A673 (cell line): ENCODE measurements at regions not wholly inside any gene's neighbourhood (a gene's known extent, or its start where the extent isn't known, plus 50 kb on each side); places are given as distances from the start of the nearest gene placed in this dataset.
"Not testable (repeated sequence)": the region's sequence is repeated elsewhere in the genome, so short reads cannot be mapped to it uniquely, and the experiment has no call there.

Experiments
- BruUV-seq: library from RNA; stranded (reverse); fragments of 400-500 nt; replicated peaks from 2 replicates; lab custom pipeline; 2021; lab: Mats Ljungman, UMichigan
- CTCF ChIA-PET: fragments of 300-600 bp; sonication (Branson Sonifier 250); formaldehyde crosslinking; loops from one replicate; lab custom pipeline; 2022; ENCODE audit warnings: antibody characterized with exemption; lab: Charles Lee
- POLR2A ChIA-PET: fragments of 300-600 bp; sonication (Branson Sonifier 250); formaldehyde crosslinking; loops from one replicate; lab custom pipeline; 2022; ENCODE audit warnings: antibody characterized with exemption; ENCODE audit not compliant: low non-redundant PET; lab: Charles Lee
- DNase-seq: peaks from one replicate; pipeline ENCODE4 v3.0.0-alpha.2; 2015; ENCODE audit warnings: low spot score
- H3K27ac ChIP-seq: fragments of 200-600 bp; sonication (generic); 2 replicates; pipeline ENCODE4 v1.5.1; 2016; ENCODE audit warnings: mixed run types, low read depth, mild to moderate bottlenecking, mixed read lengths, antibody characterized with exemption, low read length; ENCODE audit not compliant: poor library complexity, severe bottlenecking
- H3K27me3 ChIP-seq: fragments of 200-600 bp; sonication (generic); replicated peaks from 2 replicates; pipeline ENCODE4 v1.6.1; 2017; ENCODE audit warnings: mixed run types, low read depth, mild to moderate bottlenecking, mixed read lengths, antibody characterized with exemption, low read length; ENCODE audit not compliant: insufficient read depth, poor library complexity
- H3K36me3 ChIP-seq: fragments of 200-600 bp; sonication (generic); 2 replicates; pipeline ENCODE4 v1.6.1; 2016; ENCODE audit warnings: mixed run types, mild to moderate bottlenecking, mixed read lengths, antibody characterized with exemption, low read length; ENCODE audit not compliant: insufficient read depth, poor library complexity, severe bottlenecking
- H3K4me1 ChIP-seq: fragments of 200-600 bp; sonication (generic); 2 replicates; pipeline ENCODE4 v1.6.1; 2017; ENCODE audit warnings: mixed run types, mild to moderate bottlenecking, mixed read lengths, antibody characterized with exemption, low read length; ENCODE audit not compliant: insufficient read depth, poor library complexity, severe bottlenecking
- H3K4me3 ChIP-seq: fragments of 200-600 bp; sonication (generic); 2 replicates; pipeline ENCODE4 v1.5.1; 2016; ENCODE audit warnings: low read depth, mixed run types, mild to moderate bottlenecking, mixed read lengths, low read length; ENCODE audit not compliant: poor library complexity, severe bottlenecking
- H3K9me3 ChIP-seq: fragments of 200-600 bp; sonication (generic); 2 replicates; pipeline ENCODE4 v1.6.1; 2016; ENCODE audit warnings: mixed run types, low read depth, mild to moderate bottlenecking, mixed read lengths, antibody characterized with exemption, low read length; ENCODE audit not compliant: poor library complexity, severe bottlenecking
- EZH2 ChIP-seq: fragments of 200-600 bp; sonication (generic); IDR thresholded peaks from 2 replicates; pipeline ENCODE4 v1.6.1; 2017; ENCODE audit warnings: borderline replicate concordance, low read depth, mild to moderate bottlenecking, mixed read lengths, antibody characterized with exemption, low read length; ENCODE audit not compliant: poor library complexity, severe bottlenecking
- intact Hi-C: fragments of 100-400 bp; cut with micrococcal nuclease; formaldehyde crosslinking; loops from one replicate; pipeline ENCODE4 v1.10.0; 2022; ENCODE audit not compliant: unreplicated experiment
- TF ChIP-seq, protein P1 (sequence below): fragments of 300-800, 200-600 bp; sonication (generic); conservative IDR thresholded peaks from 2 replicates; pipeline ENCODE4 v1.5.1; 2017; ENCODE audit warnings: low read depth, mild to moderate bottlenecking, antibody characterized with exemption, low read length, moderate library complexity, mixed read lengths

DNA sequence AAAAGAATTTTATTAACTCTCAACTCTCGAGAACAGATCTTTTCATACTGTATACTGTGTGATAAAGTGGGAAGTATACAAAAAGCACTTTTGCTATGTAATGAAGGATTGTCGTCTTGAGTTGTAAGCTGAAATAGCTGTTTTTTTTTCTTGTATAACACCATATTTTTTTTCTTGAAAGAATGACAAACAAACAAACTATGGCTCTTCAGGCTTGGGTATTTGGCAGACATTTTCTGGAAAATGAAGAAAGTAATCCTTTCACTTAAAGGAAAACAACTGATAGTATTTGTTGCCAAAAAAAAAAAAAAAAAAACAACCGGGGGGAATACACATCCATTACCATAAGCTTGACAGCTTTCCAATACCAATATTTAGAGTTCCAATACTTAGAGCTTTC lies 230.4 kb downstream of the ICOS start:
- ChIA-PET POLR2A (no interaction called here), CTCF (no interaction called here)
- TF ChIP-seq, protein P1, sequence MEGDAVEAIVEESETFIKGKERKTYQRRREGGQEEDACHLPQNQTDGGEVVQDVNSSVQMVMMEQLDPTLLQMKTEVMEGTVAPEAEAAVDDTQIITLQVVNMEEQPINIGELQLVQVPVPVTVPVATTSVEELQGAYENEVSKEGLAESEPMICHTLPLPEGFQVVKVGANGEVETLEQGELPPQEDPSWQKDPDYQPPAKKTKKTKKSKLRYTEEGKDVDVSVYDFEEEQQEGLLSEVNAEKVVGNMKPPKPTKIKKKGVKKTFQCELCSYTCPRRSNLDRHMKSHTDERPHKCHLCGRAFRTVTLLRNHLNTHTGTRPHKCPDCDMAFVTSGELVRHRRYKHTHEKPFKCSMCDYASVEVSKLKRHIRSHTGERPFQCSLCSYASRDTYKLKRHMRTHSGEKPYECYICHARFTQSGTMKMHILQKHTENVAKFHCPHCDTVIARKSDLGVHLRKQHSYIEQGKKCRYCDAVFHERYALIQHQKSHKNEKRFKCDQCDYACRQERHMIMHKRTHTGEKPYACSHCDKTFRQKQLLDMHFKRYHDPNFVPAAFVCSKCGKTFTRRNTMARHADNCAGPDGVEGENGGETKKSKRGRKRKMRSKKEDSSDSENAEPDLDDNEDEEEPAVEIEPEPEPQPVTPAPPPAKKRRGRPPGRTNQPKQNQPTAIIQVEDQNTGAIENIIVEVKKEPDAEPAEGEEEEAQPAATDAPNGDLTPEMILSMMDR, result no peak
- TF ChIP-seq EZH2, result no peak

DNA sequence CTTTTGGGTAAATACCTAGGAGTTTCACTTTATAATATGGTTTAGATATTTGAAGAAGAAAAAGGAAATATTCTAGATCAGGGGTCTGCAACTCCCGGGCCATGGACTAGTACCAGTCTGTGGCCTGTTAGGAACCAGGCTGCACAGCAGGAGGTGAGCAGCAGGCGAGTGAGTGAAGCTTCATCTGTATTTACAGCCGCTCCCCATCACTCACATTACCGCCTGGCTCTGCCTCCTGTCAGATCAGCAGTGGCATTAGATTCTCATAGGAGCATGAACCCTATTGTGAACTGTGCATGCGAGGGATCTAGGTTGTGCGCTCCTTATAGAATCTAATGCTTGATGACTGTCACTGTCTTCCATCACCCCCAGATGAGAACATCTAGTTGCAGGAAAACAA lies 231.1 kb downstream of the ICOS start:
- H3K4me3 ChIP-seq, intact Hi-C loops, H3K9me3 ChIP-seq, POLR2A ChIA-PET, H3K4me1 ChIP-seq, H3K36me3 ChIP-seq, DNase-seq, H3K27me3 ChIP-seq, CTCF ChIA-PET, BruUV-seq, H3K27ac ChIP-seq: not testable (repeated sequence)

More for the DNA sequence above, 230.4 kb downstream of the ICOS start:
- H3K4me1 ChIP-seq, result peaks cover 2% of the 10 kb centered on the region
- H3K27me3 ChIP-seq, result no peaks in the 10 kb centered on the region
- no peak overlapping the region for H3K27ac ChIP-seq
- BruUV-seq, result no TSS peak
- DNase-seq, result no peak
- H3K9me3 ChIP-seq, result no peaks in the 10 kb centered on the region
- intact Hi-C loops, result no loop called here
- no peak overlapping the region for H3K4me3 ChIP-seq
- H3K36me3 ChIP-seq, result no peaks in the 10 kb centered on the region

GRCh38 chr2:204170411-204170810 lies 233.8 kb downstream of the ICOS start:
- intact Hi-C loops, result no loop called here
- H3K9me3 ChIP-seq, result no peaks in the 10 kb centered on the region
- BruUV-seq, result no TSS peak
- no peaks in the 10 kb centered on the region for H3K27me3 ChIP-seq
- POLR2A ChIA-PET, result no interaction called here
- no peak for DNase-seq
- H3K4me1 ChIP-seq, result peaks cover 9% of the 10 kb centered on the region
- no peak overlapping the region for H3K4me3 ChIP-seq
- H3K27ac ChIP-seq, result no peak overlapping the region
- TF ChIP-seq, protein P1, result no peak
- TF ChIP-seq EZH2, result no peak
- no peaks in the 10 kb centered on the region for H3K36me3 ChIP-seq
- CTCF ChIA-PET, result no interaction called here

DNA sequence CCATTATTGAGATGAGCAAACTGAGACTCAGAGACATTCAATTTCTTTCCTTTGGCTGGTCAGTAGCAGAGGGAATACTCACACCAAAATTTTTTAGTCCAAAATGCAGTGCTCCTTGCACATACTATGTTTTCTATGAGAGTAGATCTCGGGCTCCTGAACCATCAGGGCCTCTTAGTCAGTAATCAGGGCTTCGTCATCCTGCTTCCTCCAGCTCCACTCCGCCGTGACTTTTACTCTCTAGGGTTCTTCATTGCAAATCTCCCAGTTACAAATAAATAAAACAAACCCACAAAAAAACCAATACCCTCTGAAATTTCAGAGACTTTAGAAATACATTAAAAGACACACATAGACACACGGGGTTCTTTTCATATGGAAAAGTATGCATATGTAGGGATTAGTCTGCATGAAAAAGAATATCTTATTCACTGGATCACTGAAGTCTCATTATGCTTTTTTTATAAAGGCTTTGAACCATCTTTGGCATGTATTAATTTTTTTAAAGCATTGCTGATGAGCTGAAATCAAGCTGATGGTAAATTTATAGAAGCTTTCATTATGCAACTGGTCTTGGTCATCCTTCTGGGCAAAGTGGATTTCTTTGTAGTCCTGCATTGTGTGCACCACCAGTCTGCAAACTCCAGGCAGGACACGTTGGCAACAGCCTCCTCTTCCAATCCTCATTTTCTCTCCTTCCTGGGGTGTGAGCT lies 235.0 kb downstream of the ICOS start:
- BruUV-seq, result no TSS peak
- intact Hi-C loops, result no loop called here
- Histone ChIP-seq H3K4me3 (no peak overlapping the region), H3K27ac (no peak overlapping the region), H3K36me3 (no peaks in the 10 kb centered on the region), H3K27me3 (no peaks in the 10 kb centered on the region), H3K9me3 (no peaks in the 10 kb centered on the region), H3K4me1 (peaks cover 9% of the 10 kb centered on the region)
- POLR2A ChIA-PET, result no interaction called here
- DNase-seq, result no peak
- TF ChIP-seq EZH2, result no peak
- TF ChIP-seq, protein P1, result no peak
- CTCF ChIA-PET, result no interaction called here
